Stomach (tissue), 4 donors: ENCODE measurements at regions not wholly inside any gene's neighbourhood (a gene's known extent, or its start where the extent isn't known, plus 50 kb on each side); places are given as distances from the start of the nearest gene placed in this dataset.

Experiments
- CTCF ChIP-seq, 7 experiments: fragments of 450-650 bp in 4 of 7; fragments of 200-600 bp in 3 of 7; sonication (generic) in 3 of 7; IDR thresholded peaks; one replicate each; pipeline ENCODE4 v1.5.1; 2016 to 2019; ENCODE audit warnings: antibody characterized with exemption in 7 of 7, control low read depth in 2 of 7, mild to moderate bottlenecking in 1 of 7
- EP300 ChIP-seq: sonication (generic); formaldehyde crosslinking; IDR thresholded peaks from one replicate; pipeline ENCODE4 v1.6.1; 2017; ENCODE audit warnings: antibody characterized with exemption
- POLR2A ChIP-seq, 4 donors: fragments of 450-650 bp; IDR thresholded peaks; one replicate each; pipeline ENCODE4 v1.6.1; 2016; ENCODE audit warnings: antibody characterized with exemption in 4 of 4, control low read depth in 2 of 4, mild to moderate bottlenecking in 1 of 4, moderate library complexity in 1 of 4
- POLR2AphosphoS5 ChIP-seq, 3 donors: sonication (generic); formaldehyde crosslinking; IDR thresholded peaks; one replicate each; pipeline ENCODE4 v1.6.1; 2016; ENCODE audit warnings: antibody characterized with exemption in 3 of 3

DNA sequence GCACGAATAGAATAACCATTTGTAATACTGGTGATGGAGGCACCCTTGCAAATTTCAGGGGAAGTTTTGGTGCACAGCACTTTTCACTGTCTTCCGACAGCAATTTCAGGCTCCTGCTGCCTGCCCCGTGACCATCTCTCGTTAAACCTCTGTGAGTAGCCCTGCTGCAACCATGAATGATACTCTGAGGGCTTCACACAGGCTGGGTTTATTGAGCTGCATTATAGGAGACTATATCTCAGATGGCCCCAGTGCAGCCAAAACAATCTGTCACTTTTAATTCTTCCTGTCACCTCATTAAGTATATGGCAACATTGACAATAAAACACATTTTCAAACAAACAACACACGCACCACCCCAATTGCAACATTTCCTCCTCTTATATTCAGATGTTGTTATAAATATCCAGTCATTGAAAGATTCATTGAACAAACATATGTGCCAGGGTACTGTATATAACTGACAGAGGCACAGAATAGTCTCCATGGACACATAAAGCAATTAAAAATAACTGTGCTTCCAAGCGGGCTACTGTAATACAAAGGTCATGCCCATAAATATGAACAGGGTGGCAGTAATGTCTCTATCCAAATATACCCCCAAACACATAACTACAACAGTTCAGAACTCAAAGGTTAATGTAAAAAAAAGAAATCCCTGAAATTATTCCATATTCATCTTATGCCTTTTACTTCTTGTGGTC, 477.0 kb downstream of the GBA3 start:
- no peak for TF ChIP-seq CTCF (IDR thresholded peaks at IDR 0.05)
- no peak for TF ChIP-seq POLR2AphosphoS5 (IDR thresholded peaks at IDR 0.05)
- no peak for TF ChIP-seq POLR2A (IDR thresholded peaks at IDR 0.05)
- TF ChIP-seq EP300 = no peak
